Neuronal stem cell (in vitro differentiated cells): ENCODE measurements at regions not wholly inside any gene's neighbourhood (a gene's known extent, or its start where the extent isn't known, plus 50 kb on each side); places are given as distances from the start of the nearest gene placed in this dataset.
A peak's percentile ranks its signal among the peaks of the same experiment; 100 is the strongest.

Experiments used
- DNase-seq: peaks from one replicate; pipeline ENCODE4 v3.0.0-alpha.2; 2013; ENCODE audit warnings: low spot score
- H2AFZ ChIP-seq: one replicate; pipeline ENCODE4 v1.6.1; 2013; ENCODE audit warnings: mild to moderate bottlenecking, low read length, inconsistent platforms
- H2AK5ac ChIP-seq: 2 replicates; pipeline ENCODE4 v1.6.1; 2013; ENCODE audit warnings: low read depth, mild to moderate bottlenecking, inconsistent platforms, low read length, moderate library complexity, mixed read lengths
- H2BK120ac ChIP-seq: 2 replicates; pipeline ENCODE4 v1.6.1; 2013; ENCODE audit warnings: low read depth, mild to moderate bottlenecking, inconsistent platforms, low read length, moderate library complexity, mixed read lengths
- H2BK12ac ChIP-seq: one replicate; pipeline ENCODE4 v1.6.1; 2013; ENCODE audit warnings: low read length, inconsistent platforms
- H2BK15ac ChIP-seq: 2 replicates; pipeline ENCODE4 v1.6.1; 2013; ENCODE audit warnings: mild to moderate bottlenecking, low read length, inconsistent platforms, mixed read lengths
- H2BK5ac ChIP-seq: one replicate; pipeline ENCODE4 v1.6.1; 2013; ENCODE audit warnings: inconsistent platforms, mild to moderate bottlenecking, low read length, moderate library complexity
- H3K14ac ChIP-seq: one replicate; pipeline ENCODE4 v1.6.1; 2013; ENCODE audit warnings: low read length, inconsistent platforms
- H3K18ac ChIP-seq: 2 replicates; pipeline ENCODE4 v1.6.1; 2013; ENCODE audit warnings: low read length, inconsistent platforms
- H3K23ac ChIP-seq: 2 replicates; pipeline ENCODE4 v1.6.1; 2013; ENCODE audit warnings: low read depth, mild to moderate bottlenecking, mixed read lengths, low read length, inconsistent platforms; ENCODE audit not compliant: poor library complexity
- H3K27ac ChIP-seq: replicated peaks from 3 replicates; pipeline ENCODE4 v1.5.1; 2013; ENCODE audit warnings: low read length, inconsistent platforms
- H3K27me3 ChIP-seq, 3 experiments: 2 replicates each; pipeline ENCODE4 v1.6.1; 2013; ENCODE audit warnings: low read length in 3 of 3, mild to moderate bottlenecking in 2 of 3, inconsistent platforms in 1 of 3, low read depth in 1 of 3, mixed read lengths in 1 of 3, moderate library complexity in 1 of 3; ENCODE audit not compliant: control insufficient read depth in 3 of 3, insufficient read depth in 3 of 3
- H3K36me3 ChIP-seq, 2 donors: replicated peaks in 1 of 2; 2 replicates each; pipeline ENCODE4 v1.6.1; 2013; ENCODE audit warnings: low read length in 2 of 2; ENCODE audit not compliant: control insufficient read depth in 2 of 2, insufficient read depth in 2 of 2
- H3K4ac ChIP-seq: 2 replicates; pipeline ENCODE4 v1.6.1; 2013; ENCODE audit warnings: inconsistent platforms, mild to moderate bottlenecking, low read length, moderate library complexity
- H3K4me1 ChIP-seq, 2 donors: 1 replicate in 1 of 2; 2 replicates in 1 of 2; pipeline ENCODE4 v1.6.1; 2013; ENCODE audit warnings: low read length in 2 of 2, low read depth in 1 of 2; ENCODE audit not compliant: control insufficient read depth in 2 of 2, insufficient read depth in 1 of 2
- H3K4me2 ChIP-seq: one replicate; pipeline ENCODE4 v1.6.1; 2013; ENCODE audit warnings: mild to moderate bottlenecking, low read length, inconsistent platforms; ENCODE audit not compliant: insufficient read depth, poor library complexity, severe bottlenecking
- H3K4me3 ChIP-seq, 2 donors: 2 replicates each; pipeline ENCODE4 v1.5.1; 2013; ENCODE audit warnings: low read length in 2 of 2, mild to moderate bottlenecking in 2 of 2, inconsistent platforms in 1 of 2, moderate library complexity in 1 of 2
- H3K79me1 ChIP-seq: one replicate; pipeline ENCODE4 v1.6.1; 2013; ENCODE audit warnings: low read depth, mild to moderate bottlenecking, inconsistent platforms, low read length, moderate library complexity
- H3K9ac ChIP-seq: one replicate; pipeline ENCODE4 v1.6.1; 2013; ENCODE audit warnings: mild to moderate bottlenecking, low read depth, low read length, inconsistent platforms; ENCODE audit not compliant: poor library complexity
- H3K9me3 ChIP-seq, 2 donors: replicated peaks in 1 of 2; 2 replicates each; pipeline versions ENCODE3 to v1.6.1; 2013; ENCODE audit warnings: low read length in 2 of 2, mild to moderate bottlenecking in 2 of 2, inconsistent platforms in 1 of 2, low read depth in 1 of 2, mixed read lengths in 1 of 2, moderate library complexity in 1 of 2; ENCODE audit not compliant: control insufficient read depth in 2 of 2, insufficient read depth in 1 of 2
- H4K8ac ChIP-seq: one replicate; pipeline ENCODE4 v1.6.1; 2013; ENCODE audit warnings: low read depth, mild to moderate bottlenecking, inconsistent platforms, low read length, moderate library complexity
- H4K91ac ChIP-seq: one replicate; pipeline ENCODE4 v1.6.1; 2013; ENCODE audit warnings: low read length, low read depth, mild to moderate bottlenecking, inconsistent platforms; ENCODE audit not compliant: poor library complexity
- WGBS, 2 donors: extraction: QIAGEN DNeasy Blood & Tissue Kit; methylation state at CpG; one replicate each; pipeline ENCODE4 v1.1.7; 2013; ENCODE audit warnings: missing lambda C conversion rate in 2 of 2, mixed read lengths in 1 of 2; ENCODE audit not compliant: insufficient read length in 2 of 2, insufficient replicate concordance in 1 of 2; ENCODE audit errors: extremely low coverage in 2 of 2; 5-methylcytosine and 5-hydroxymethylcytosine counted together

GRCh38 chr10:51000976-51001375 is 73.3 kb upstream of the PRKG1 start:
- Histone ChIP-seq H3K23ac (no peak overlapping the region), H2BK15ac (no peak overlapping the region), H3K18ac (no peak overlapping the region), H2AFZ (no peak overlapping the region), H3K4ac (no peak overlapping the region), H3K9ac (no peak overlapping the region), H4K91ac (no peak overlapping the region), H2AK5ac (no peak overlapping the region), H3K79me1 (no peaks in the 10 kb centered on the region), H3K4me2 (no peak overlapping the region), H3K27me3 (peaks cover 0 to 38% (median 0%) of the 10 kb centered on the region in 3 experiments), H3K27ac (no peak overlapping the region), H3K4me3 (no peak overlapping the region), H2BK120ac (no peak overlapping the region), H3K9me3 (no peaks in the 10 kb centered on the region), H2BK5ac (no peak overlapping the region), H3K4me1 (peaks cover 0 to 3% of the 10 kb centered on the region in 2 donors), H3K14ac (no peak overlapping the region), H4K8ac (no peak overlapping the region), H2BK12ac (no peak overlapping the region), H3K36me3 (no peaks in the 10 kb centered on the region)
- WGBS, 2 donors = no CpG with 5 or more reads among the region's 2 CpGs
- no peak for DNase-seq

- no CpG with 5 or more reads among the region's 1 CpG for WGBS, 2 donors
- Histone ChIP-seq H2AK5ac (no peak overlapping the region), H4K91ac (no peak overlapping the region)
Measured at GRCh38 chr10:51001587-51001986, 72.7 kb upstream of the PRKG1 start.

DNA sequence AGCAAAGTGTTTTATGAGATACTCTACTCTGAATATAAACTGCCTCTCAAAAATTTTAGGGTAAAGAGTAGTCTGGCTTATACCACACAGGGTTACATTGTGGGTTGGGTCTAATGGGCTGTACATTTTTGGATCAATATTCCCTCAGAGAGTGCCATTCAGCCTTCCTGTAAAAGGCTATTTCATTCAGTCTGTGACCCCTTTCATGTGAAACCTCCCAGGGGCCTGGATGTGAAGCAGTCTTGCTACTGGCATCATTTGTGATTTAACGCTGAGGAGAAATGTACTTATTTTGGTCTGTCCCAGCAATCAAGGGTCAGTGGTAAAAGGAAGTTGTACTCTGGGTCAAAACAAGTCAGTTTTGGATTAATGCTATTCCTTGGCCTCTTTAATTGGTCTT is 71.8 kb upstream of the PRKG1 start:
- Histone ChIP-seq H3K18ac (no peak overlapping the region), H3K4me1 (peaks cover 0 to 3% of the 10 kb centered on the region in 2 donors), H2BK120ac (no peak overlapping the region), H3K4me3 (no peak overlapping the region), H2BK12ac (no peak overlapping the region), H3K9ac (no peak overlapping the region), H2AK5ac (no peak overlapping the region), H3K9me3 (no peaks in the 10 kb centered on the region), H3K14ac (no peak overlapping the region), H2BK15ac (no peak overlapping the region), H4K8ac (no peak overlapping the region), H3K79me1 (no peaks in the 10 kb centered on the region), H3K4ac (no peak overlapping the region), H3K4me2 (no peak overlapping the region), H3K36me3 (no peaks in the 10 kb centered on the region), H4K91ac (no peak overlapping the region), H3K27ac (no peak overlapping the region), H3K27me3 (peaks cover 0 to 23% (median 0%) of the 10 kb centered on the region in 3 experiments), H2AFZ (no peak overlapping the region), H2BK5ac (no peak overlapping the region), H3K23ac (no peak overlapping the region)
- no CpG with 5 or more reads among the region's 1 CpG for WGBS, 2 donors
- DNase-seq = no peak

More at GRCh38 chr10:51001587-51001986, 72.7 kb upstream of the PRKG1 start:
- Histone ChIP-seq H3K36me3 (no peaks in the 10 kb centered on the region), H2AFZ (peak overlapping the region; percentile 68), H3K23ac (no peak overlapping the region), H2BK15ac (no peak overlapping the region), H3K27me3 (peaks cover 0 to 32% (median 0%) of the 10 kb centered on the region in 3 experiments), H3K4me1 (peaks cover 0 to 3% of the 10 kb centered on the region in 2 donors), H2BK5ac (no peak overlapping the region), H3K4ac (no peak overlapping the region), H3K18ac (no peak overlapping the region), H3K4me2 (no peak overlapping the region), H3K14ac (no peak overlapping the region), H3K27ac (no peak overlapping the region), H3K79me1 (no peaks in the 10 kb centered on the region), H2BK120ac (no peak overlapping the region), H2BK12ac (no peak overlapping the region), H3K9ac (no peak overlapping the region), H4K8ac (no peak overlapping the region), H3K4me3 (no peak overlapping the region), H3K9me3 (no peaks in the 10 kb centered on the region)
- DNase-seq = no peak

DNA sequence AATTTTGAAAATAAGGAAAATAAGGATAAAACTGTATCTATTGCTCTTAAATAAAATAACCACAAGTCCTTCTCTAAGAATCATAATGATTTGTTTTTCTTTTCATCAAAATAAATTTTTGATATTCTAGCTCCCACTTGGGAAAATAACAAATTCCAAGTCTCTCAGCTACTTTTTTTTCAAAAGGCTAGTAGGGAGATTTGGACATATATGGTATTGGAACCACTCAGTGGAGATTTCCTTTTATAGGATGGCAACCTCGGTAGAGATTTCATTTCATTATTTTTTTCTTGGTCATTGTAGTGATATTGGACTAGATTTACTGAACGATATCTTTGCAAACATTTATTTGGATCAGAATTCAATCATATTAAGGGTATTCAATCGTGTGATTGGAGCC is 69.5 kb upstream of the PRKG1 start:
- Histone ChIP-seq H3K27me3 (peaks cover 0 to 14% (median 0%) of the 10 kb centered on the region in 3 experiments), H3K14ac (no peak overlapping the region), H2AFZ (no peak overlapping the region), H2BK5ac (no peak overlapping the region), H3K36me3 (no peaks in the 10 kb centered on the region), H4K91ac (no peak overlapping the region), H3K27ac (no peak overlapping the region), H3K9ac (no peak overlapping the region), H3K4ac (no peak overlapping the region), H3K18ac (no peak overlapping the region), H3K79me1 (no peaks in the 10 kb centered on the region), H2BK120ac (no peak overlapping the region), H2BK15ac (no peak overlapping the region), H2BK12ac (no peak overlapping the region), H3K4me2 (no peak overlapping the region), H3K9me3 (no peaks in the 10 kb centered on the region), H3K23ac (no peak overlapping the region), H4K8ac (no peak overlapping the region), H3K4me1 (peaks cover 0 to 3% of the 10 kb centered on the region in 2 donors), H2AK5ac (no peak overlapping the region), H3K4me3 (no peak overlapping the region)
- WGBS, 2 donors = no CpG with 5 or more reads among the region's 3 CpGs
- no peak for DNase-seq
